Sciatic nerve (tissue), 2 donors: ENCODE measurements at regions not wholly inside any gene's neighbourhood (a gene's known extent, or its start where the extent isn't known, plus 50 kb on each side); places are given as distances from the start of the nearest gene placed in this dataset.
"Not testable (repeated sequence)": the region's sequence is repeated elsewhere in the genome, so short reads cannot be mapped to it uniquely, and the experiment has no call there.

Experiments used
- ATAC-seq: fragments of 200-7000 bp; cut with Tn5 transposase; one replicate; pipeline ENCODE4 v1.9.1; 2020; ENCODE audit warnings: mild to moderate bottlenecking, moderate library complexity
- DNase-seq: peaks from one replicate; pipeline ENCODE4 v3.0.0-alpha.2; 2020; ENCODE audit warnings: low spot score
- intact Hi-C: fragments of 100-400 bp; cut with DNase I; formaldehyde crosslinking; loops from one replicate; pipeline ENCODE4 v1.14.2; 2022
- donor health status: DM: no; HTN: no; CAD: no.
- donor health status: DM: no; HTN: no; CAD: no.

DNA sequence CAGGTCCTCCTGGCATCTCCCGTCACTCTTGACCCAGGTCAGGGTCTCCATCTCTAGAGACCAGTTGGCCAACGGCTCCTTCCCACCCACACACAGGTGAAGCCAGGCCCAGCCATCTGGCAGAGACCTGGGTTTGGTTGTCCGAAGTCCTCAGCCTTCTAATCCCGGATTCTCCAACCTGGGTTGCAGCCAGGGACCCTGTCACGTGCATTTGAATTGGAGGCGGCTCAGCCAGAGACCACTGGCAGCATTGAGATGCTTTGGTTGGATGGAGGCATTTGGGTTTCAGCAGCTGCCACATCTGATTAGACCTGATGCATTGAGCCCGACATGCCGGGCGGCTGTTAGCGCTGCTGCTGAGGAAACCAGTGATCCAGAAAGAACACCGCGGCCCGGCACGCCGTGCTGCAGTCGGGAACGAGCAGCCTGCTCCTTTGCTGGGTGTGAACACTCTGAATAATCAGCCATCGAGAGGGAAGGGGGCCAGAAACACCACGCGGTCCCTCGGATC is 163.2 kb downstream of the BRD1 start:
- DNase-seq: peak; percentile 52
- intact Hi-C loops: no loop called here
- ATAC-seq: no peak

- intact Hi-C loops: no loop called here
- ATAC-seq (no peak), DNase-seq (peak; percentile 30)
Measured at GRCh38 chr22:49663823-49664222, 163.8 kb downstream of the BRD1 start.

DNA sequence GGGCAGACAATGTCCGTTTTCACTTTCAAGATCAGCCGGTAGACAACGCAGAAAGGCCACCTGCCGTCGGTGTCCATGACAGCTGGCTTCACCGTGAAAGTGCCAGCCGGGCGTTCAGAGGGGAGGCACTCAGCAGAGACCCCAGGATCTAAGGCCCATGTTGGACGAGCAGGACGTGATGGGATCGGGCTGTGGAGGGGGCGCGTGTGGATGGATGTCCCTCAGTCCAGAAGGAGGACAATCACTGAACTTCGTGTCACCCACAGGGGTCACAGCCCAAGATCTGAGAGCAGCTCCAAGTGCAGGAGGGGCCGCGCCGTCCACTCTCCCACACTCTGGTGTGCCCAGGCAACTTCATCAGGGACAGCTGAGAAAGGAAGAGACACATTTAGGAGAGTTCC is 164.4 kb downstream of the BRD1 start:
- intact Hi-C loops: no loop called here
- DNase-seq (peak; percentile 51), ATAC-seq (no peak)

DNA sequence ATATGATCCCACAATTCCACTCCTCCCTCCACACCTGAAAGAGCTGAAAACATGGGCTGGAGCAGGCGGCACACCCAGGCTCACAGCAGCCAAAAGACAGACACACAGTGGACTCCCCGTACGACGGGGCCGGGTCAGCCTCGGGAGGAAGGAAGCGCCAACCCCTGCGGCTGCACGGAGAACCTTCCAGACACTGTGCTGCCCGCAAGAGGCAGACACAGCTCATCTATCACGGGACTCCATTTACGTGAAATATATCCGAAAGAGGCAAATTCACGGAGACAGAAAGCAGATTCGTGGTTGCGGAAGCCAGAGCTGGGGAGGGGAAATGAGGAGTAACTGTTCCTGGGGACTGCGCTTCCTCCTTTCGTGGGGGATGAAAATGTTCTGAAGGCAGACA is 165.0 kb downstream of the BRD1 start:
- DNase-seq: peak; percentile 54
- no peak for ATAC-seq
- intact Hi-C loops: no loop called here

DNA sequence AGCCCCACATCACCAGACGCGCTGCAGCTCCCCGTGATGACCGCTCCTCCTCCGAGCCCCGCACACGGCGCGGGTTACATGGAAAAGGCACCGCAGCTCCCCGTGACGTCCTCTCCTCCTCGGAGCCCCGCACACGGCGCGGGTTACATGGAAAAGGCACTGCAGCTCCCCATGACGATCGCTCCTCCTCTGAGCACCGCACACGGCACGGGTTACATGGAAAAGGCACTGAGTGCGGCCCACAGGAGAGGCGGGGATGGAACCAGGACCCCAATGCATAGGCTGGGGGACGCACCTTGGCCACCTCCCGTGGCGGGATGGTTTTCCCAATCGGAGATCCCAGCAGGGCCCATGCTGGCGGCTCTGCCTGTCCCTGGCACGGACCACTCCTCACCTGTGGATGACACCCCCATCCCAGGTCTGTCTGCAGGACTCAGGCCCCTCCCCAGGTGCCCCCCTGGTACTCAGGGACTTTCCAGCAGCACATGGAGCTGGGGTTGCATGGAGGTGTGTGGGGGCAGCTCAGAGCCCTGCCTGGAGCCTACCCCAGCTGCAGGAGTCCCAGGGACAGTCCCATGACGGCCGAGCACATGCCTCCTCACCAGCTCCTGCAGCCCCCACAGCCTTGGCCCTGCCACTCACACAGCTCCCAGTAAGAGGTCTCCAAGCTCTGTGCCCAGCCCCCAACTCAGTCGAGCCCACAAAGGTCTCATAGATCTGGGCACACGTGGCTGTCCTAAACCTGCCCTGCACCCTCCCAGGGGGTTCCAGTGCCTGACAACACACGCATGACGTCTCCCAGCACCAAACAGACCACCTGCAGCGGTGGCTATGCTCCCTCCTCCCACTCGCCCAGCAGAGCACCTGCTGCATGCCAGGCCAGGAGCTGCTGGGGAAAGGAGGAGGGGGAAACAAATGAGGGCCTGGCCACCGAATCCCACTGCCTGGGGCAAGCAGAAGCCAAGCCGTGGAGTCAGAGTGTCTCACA is 166.6 kb downstream of the BRD1 start:
- intact Hi-C loops: no loop called here
- ATAC-seq: no peak
- peak; percentile 45 for DNase-seq

GRCh38 chr22:49660321-49660720 is 167.4 kb downstream of the BRD1 start:
- DNase-seq (peak; percentile 38), ATAC-seq (no peak)
- intact Hi-C loops: no loop called here

- intact Hi-C loops: no loop called here
- ATAC-seq (no peak), DNase-seq (peak; percentile 55)
Measured at GRCh38 chr22:49659924-49660315, 167.8 kb downstream of the BRD1 start.

- DNase-seq: peak; percentile 51
- intact Hi-C loops: no loop called here
Measured at GRCh38 chr22:49659281-49659923, 168.3 kb downstream of the BRD1 start.

GRCh38 chr22:49658902-49659280 is 168.8 kb downstream of the BRD1 start:
- ATAC-seq: no peak
- DNase-seq: no peak
- intact Hi-C loops: no loop called here

More at GRCh38 chr22:49659281-49659923, 168.3 kb downstream of the BRD1 start:
- ATAC-seq: no peak

- intact Hi-C loops: no loop called here
- DNase-seq (no peak), ATAC-seq (peak; percentile 15)
Measured at GRCh38 chr22:49657974-49658590, 169.6 kb downstream of the BRD1 start.

- DNase-seq (peak; percentile 74), ATAC-seq (peak; percentile 80)
- intact Hi-C loops: no loop called here
Measured at GRCh38 chr22:49657275-49657973, 170.2 kb downstream of the BRD1 start.

- intact Hi-C loops, DNase-seq: not testable (repeated sequence)
- ATAC-seq: peak; percentile 84
Measured at GRCh38 chr22:49656883-49657274, 170.8 kb downstream of the BRD1 start.

DNA sequence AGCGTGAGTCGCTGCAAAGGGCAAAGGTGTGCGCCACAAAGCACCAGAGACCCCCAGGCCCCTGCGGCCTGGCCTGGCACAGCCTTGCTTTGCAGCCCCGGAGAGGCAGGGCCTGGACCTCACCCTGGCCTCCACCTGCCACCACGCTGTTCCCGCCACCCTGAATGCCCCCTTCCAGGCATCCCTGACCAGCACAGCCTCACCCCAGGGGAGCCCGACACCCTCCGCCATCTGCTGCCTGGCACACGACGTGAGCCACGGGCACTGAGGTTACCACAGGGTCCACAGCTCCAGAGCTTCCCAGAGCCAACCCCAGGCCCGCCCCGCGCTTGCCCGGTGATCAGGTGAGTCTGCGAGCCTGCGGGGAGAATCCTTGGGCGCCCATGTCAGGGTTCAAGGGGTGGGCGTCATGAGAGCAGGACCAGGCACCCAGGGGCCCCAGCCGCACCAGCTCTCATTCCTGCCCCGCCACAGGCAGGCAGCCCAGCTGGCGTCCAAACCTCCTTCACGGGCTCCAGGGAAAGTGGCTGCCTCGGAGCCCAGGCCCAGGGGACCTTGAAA is 171.3 kb downstream of the BRD1 start:
- intact Hi-C loops: no loop called here
- no peak for ATAC-seq
- no peak for DNase-seq

DNA sequence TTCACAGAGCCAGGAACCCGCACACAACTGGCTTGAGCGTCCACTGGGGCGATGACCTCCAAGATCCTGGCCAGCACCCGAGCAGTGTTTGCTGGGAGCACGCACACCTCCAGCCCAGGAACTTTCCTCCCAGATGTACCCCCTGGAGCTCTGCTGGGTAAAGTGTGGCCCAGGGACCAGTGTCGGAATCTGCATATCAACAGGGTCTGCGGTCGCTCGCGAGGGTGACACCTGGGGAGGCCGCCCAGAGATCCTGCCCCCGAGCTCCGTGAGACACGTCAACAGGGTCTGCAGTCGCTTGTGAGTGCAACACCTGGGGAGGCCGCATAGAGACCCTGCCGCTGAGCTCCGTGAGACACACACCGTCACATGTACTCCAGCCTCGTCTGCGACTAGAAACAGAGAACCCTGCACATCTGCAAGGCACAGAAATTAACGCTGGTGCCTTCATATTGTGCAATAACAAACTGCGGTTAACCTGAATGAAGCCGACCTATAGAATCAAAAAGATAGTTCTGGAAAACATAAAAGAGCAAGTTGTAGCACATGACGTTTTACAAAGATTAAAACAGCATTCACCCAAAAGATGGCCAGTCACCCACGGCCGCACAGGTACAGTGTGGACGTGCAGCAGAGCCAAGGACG is 172.4 kb downstream of the BRD1 start:
- no peak for ATAC-seq
- DNase-seq: no peak
- intact Hi-C loops: no loop called here

GRCh38 chr22:49650336-49651241 is 177.1 kb downstream of the BRD1 start:
- ATAC-seq (no peak), DNase-seq (no peak)
- intact Hi-C loops: no loop called here

DNA sequence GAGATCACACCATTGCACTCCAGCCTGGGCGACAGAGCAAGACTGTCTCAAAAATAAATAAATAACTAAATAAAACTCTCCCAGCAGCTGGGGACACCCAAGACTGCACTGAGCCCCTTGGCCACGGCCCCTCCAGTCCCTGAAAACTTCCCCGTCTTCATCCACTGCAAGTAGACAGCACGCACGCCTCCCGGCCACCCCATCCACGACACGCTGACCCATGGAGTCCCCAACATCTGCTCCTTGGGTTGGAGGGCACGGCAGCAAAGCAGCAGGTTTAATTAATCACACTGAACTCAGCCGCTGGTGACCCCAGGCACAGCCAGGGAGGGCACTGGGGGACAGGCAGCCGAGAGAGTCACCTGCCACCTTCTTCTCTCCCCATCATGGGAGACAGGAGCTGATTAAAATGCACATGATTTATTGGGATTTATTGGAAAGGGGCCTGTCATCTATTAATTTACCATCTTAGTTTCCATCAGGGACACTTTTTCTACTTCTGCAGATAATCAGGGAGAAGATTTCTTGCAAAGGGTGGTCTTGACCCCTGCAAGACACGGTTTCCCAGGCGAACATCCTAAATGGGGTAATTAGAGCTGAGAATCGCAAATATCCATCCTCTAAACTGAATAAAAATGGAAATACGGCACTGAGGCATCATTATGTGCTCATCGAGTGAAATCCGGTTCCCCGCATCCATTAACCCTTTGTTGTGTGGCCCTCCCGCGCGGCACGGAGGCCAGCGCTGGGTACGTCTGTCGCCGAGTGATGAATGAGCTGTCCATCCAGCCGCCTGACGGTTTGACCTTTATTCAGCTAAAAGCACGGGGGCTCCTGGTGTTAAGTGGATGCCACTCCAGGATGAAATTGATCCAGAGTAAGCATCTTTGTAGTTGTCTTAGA is 178.3 kb downstream of the BRD1 start:
- intact Hi-C loops: no loop called here
- ATAC-seq: no peak
- no peak for DNase-seq
